Lower lobe of right lung (tissue), 2 donors: ENCODE measurements at regions not wholly inside any gene's neighbourhood (a gene's known extent, or its start where the extent isn't known, plus 50 kb on each side); places are given as distances from the start of the nearest gene placed in this dataset.

Experiments used
- ATAC-seq, 2 donors: fragments of 200-7000 bp; cut with Tn5 transposase; one replicate each; pipeline ENCODE4 v1.9.1; 2020 to 2022; ENCODE audit warnings: mild to moderate bottlenecking in 2 of 2, moderate library complexity in 2 of 2
- DNase-seq: peaks from one replicate; pipeline ENCODE4 v3.0.0-alpha.2; 2020
- H3K27ac ChIP-seq: fragments of 200-600 bp; one replicate; pipeline ENCODE4 v1.8.0; 2022
- H3K27me3 ChIP-seq: fragments of 200-600 bp; one replicate; pipeline ENCODE4 v1.8.0; 2022; ENCODE audit warnings: low read depth
- H3K36me3 ChIP-seq: fragments of 200-600 bp; one replicate; pipeline ENCODE4 v1.8.0; 2022; ENCODE audit warnings: mild to moderate bottlenecking
- H3K4me1 ChIP-seq: fragments of 200-600 bp; one replicate; pipeline ENCODE4 v1.8.0; 2022
- H3K4me3 ChIP-seq: fragments of 200-600 bp; one replicate; pipeline ENCODE4 v1.8.0; 2022; ENCODE audit warnings: mild to moderate bottlenecking
- H3K9me3 ChIP-seq: fragments of 200-600 bp; one replicate; pipeline ENCODE4 v1.8.0; 2022
- CTCF ChIP-seq: fragments of 200-600 bp; IDR thresholded peaks from one replicate; pipeline ENCODE4 v1.8.0; 2022; ENCODE audit warnings: antibody characterized with exemption, mild to moderate bottlenecking
- intact Hi-C: fragments of 100-400 bp; cut with DNase I; formaldehyde crosslinking; loops from one replicate; pipeline ENCODE4 v1.11.0; 2022
- donor health status: DM: no; HTN: yes; CAD: no; lungs with severe emphysema.

- intact Hi-C loops, result no loop called here
- no peak for TF ChIP-seq CTCF
- Histone ChIP-seq H3K9me3 (no peaks in the 10 kb centered on the region), H3K4me3 (no peak overlapping the region), H3K27ac (no peak overlapping the region), H3K4me1 (no peaks in the 10 kb centered on the region), H3K36me3 (no peaks in the 10 kb centered on the region), H3K27me3 (no peaks in the 10 kb centered on the region)
- DNase-seq (no peak), ATAC-seq (no peak)
These were observed 307.8 kb downstream of the REEP3 start for GRCh38 chr10:63829020-63829419.

- intact Hi-C loops, result no loop called here
- DNase-seq (no peak), ATAC-seq (no peak)
- H3K36me3 ChIP-seq, result no peaks in the 10 kb centered on the region
- no peak overlapping the region for H3K27ac ChIP-seq
- H3K9me3 ChIP-seq, result no peaks in the 10 kb centered on the region
- no peak for TF ChIP-seq CTCF
- no peak overlapping the region for H3K4me3 ChIP-seq
- no peaks in the 10 kb centered on the region for H3K4me1 ChIP-seq
- H3K27me3 ChIP-seq, result no peaks in the 10 kb centered on the region
These were observed 308.5 kb downstream of the REEP3 start for GRCh38 chr10:63829573-63830149.

GRCh38 chr10:63832686-63833085 is 311.5 kb downstream of the REEP3 start:
- no peaks in the 10 kb centered on the region for H3K36me3 ChIP-seq
- ATAC-seq, result no peak
- TF ChIP-seq CTCF, result no peak
- H3K4me3 ChIP-seq, result no peak overlapping the region
- intact Hi-C loops, result no loop called here
- H3K27me3 ChIP-seq, result no peaks in the 10 kb centered on the region
- no peaks in the 10 kb centered on the region for H3K4me1 ChIP-seq
- no peaks in the 10 kb centered on the region for H3K9me3 ChIP-seq
- DNase-seq, result no peak
- no peak overlapping the region for H3K27ac ChIP-seq

GRCh38 chr10:63833411-63834060 is 312.3 kb downstream of the REEP3 start:
- no peaks in the 10 kb centered on the region for H3K27me3 ChIP-seq
- no peak for ATAC-seq
- H3K4me3 ChIP-seq, result no peak overlapping the region
- no peaks in the 10 kb centered on the region for H3K4me1 ChIP-seq
- no peaks in the 10 kb centered on the region for H3K36me3 ChIP-seq
- no peak for DNase-seq
- intact Hi-C loops, result no loop called here
- TF ChIP-seq CTCF, result no peak
- H3K9me3 ChIP-seq, result no peaks in the 10 kb centered on the region
- no peak overlapping the region for H3K27ac ChIP-seq

GRCh38 chr10:63836666-63837442 is 315.7 kb downstream of the REEP3 start:
- TF ChIP-seq CTCF, result no peak
- Histone ChIP-seq H3K36me3 (no peaks in the 10 kb centered on the region), H3K27me3 (no peaks in the 10 kb centered on the region), H3K4me1 (no peaks in the 10 kb centered on the region), H3K9me3 (no peaks in the 10 kb centered on the region), H3K27ac (no peak overlapping the region), H3K4me3 (no peak overlapping the region)
- intact Hi-C loops, result no loop called here
- DNase-seq (no peak), ATAC-seq (no peak)
